ENCODE measurements at regions not wholly inside any gene's neighbourhood (a gene's known extent, or its start where the extent isn't known, plus 50 kb on each side); places are given as distances from the start of the nearest gene placed in this dataset.
A peak's percentile ranks its signal among the peaks of the same experiment; 100 is the strongest.
"Not testable (repeated sequence)": the region's sequence is repeated elsewhere in the genome, so short reads cannot be mapped to it uniquely, and the experiment has no call there.

DNA sequence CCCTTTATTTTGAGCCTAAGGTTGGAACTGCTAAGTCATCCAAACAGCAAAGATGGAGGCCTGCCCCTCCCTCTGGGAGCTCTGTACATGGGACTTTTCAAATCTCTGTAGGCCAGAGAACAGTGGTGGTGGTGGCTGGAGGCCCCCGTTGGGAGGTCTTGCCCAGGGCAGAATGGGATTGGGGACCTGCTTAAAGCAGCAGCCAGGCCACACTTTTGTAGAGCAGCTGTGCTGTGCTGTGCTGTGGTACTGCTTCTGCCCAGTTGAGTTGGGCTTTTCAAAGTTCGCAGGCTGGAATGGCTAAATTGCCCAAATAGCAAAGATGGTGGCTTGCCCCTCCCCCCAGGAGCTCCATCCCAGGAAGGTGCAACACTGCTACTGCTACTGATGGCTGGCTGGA, 147.5 kb upstream of the TACR3 start:
- no peak for DNase-seq

DNA sequence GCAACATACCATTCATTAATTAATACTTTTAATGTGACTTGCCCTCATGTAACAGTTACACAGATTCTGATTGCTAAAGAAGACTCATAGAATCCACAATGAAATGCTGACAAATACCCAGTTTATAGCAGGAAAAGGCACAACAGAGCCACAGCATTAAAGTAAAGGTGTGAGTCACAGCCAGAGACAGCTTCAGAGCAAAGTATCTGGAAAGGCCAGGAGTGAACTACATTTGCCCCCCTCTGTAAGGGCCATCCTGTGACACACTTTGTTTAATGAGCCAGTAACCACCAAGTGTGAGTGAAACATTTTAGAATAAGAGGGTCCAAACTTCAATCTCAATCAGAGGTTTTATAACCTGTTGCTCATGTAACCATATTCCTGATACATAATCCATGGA, 133.8 kb upstream of the TACR3 start:
- DNase-seq = no peak

DNA sequence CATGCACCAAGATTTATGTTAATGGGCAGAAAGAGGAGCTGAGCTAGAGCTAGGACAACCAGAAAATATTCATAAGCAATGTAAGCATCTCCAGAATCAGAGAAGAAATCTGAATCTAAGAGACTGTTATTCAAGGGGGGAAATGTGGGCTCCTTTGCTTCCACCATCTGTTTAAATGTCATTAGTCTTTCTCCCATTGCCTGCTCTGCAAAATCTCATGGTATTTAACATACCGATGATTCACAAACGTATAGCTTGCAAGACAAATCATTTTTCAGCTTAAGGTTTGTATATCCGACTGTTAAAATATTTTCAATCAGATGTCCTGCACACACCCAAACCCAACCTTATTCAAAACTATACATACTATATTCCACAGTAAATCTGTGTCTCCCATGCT, 133.4 kb upstream of the TACR3 start:
- peak in 1 of 58 donors; percentile 5 for DNase-seq

DNA sequence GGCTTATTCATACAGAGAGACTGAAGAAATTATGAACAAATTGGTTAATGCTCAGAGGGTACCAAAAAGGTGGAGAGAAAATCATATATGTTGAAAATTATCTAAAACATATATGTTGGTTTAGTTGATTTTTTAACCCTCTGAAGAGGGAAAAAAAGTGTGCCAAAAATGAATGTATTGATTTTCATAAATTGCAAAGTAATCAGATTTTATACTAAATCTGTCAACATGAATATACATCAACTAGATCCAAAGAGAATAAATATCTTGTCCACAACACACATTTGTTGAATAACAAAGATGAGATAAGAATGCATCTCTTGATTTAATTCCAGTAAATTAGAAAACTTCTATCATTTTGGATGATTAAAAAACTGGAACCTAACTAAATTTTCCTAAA, 125.3 kb upstream of the TACR3 start:
- no peak for DNase-seq

DNA sequence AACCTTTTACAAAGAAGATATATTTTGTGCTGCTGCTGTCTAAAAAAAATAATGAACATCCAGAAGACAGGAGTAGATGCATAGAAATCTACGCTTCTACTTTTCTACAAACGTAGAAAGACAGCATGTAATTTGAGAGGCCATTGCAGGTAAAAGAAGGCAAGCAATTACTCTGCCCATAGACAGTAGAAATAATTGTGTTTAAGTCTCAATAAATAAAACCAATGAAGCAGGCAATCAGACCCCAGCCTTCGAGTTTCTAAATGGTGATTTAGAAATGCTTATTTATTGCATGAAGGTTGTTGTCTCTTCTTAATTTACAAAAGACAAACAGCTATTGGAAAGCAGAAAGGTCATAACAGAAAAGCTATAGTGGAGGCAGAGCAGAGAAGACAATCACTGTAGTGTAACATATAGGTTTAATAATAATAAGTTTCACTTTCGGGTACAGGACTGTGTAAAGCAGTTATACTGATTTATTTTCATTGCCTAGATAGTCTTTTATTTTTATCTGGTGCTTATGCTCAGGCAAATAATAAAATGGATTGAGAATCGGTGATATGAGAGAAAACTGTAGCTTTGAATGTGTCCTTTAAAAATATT, 123.0 kb upstream of the TACR3 start:
- no peak for DNase-seq

DNA sequence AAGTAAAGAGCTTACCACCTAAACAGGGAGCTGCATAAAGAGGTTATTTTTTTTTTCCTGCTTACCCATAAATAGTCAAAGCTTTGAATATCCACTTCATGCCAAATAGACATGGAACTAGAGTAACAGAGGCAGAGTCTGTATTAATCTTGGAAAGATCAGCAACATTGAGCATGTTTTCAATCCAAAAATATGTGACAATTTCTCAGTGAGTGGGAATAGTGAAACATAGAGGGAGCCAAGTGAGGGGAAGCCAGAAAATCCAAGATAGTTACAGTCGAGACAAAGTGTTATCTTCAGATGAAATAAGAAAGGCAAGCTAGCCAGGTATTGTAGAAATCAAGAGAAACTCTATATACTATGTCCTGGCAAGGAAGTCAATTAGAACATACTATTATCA, 122.3 kb upstream of the TACR3 start:
- DNase-seq = no peak

DNA sequence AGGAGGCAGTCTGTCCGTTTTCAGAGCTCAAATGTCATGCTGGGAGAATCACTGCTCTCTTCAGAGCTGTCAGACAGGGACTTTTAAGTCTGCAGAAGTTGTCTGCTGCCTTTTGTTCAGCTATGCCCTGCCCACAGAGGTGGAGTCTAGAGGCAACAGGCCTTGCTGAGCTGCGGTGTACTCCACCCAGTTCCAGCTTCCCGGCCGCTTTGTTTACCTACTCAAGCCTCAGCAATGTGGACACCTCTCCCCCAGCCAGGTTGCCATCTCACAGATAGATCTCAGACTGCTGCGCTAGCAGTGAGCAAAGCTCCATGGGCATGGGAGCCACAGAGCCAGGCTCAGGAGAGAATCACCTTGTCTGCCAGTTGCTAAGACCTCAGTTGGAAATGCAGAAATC, 90.5 kb upstream of the TACR3 start:
- DNase-seq = not testable (repeated sequence)

DNA sequence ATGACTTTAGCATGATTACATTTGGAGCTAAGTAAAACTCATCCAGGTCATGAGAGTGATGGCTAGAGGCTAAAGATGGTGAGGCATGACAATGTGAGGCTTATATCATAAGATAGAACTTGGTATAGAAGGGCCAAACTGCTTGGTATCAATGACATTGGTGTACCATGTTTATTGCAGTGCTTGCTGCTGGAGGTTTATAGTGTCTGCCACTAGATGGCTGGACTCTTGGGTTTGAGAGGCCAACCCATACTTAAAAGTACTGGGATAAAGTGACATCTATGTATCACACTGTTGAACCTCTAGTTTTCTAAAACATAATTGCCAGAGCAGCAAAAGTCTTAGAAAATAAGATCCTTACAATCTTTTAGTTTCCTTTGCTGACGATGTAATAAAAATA, 83.0 kb upstream of the TACR3 start:
- DNase-seq = no peak

DNA sequence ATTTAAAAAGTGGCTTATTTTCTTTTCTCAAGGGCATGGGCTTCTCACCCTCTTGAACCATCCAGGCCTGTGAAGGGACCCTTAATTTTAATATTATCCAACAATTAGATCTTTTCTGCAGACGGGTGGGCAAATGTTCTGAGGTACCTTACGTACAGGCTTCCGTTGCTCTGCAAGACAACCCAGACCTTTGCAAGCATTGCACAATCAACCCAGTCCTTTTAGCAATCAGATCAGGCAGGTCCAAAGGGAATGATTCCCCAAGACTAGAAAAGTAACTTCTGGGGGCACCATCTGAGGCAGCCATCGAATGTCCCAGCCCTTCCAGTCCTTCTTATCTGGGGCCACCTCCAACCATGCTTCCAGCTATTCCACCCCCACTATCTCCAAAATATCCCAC, 67.3 kb upstream of the TACR3 start:
- no peak for DNase-seq

DNA sequence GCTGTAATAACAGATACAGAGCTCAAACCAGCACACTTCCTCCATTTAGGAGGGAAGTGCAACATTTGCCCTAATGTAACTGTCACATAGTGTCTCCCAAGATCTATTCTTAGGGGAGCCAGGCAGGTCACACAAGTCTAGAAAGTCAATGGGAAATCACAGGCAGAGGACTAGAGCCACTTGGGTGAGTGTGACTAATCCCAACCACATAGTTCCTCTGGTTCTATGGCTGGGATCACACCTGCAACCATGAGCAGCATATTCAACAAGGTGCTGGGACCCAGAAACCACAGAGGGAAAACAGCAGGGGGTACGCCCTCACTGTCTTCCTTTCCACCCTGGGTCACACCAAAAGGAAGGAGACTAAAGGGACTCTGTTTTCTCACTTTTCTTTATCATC, 66.8 kb upstream of the TACR3 start:
- no peak for DNase-seq

DNA sequence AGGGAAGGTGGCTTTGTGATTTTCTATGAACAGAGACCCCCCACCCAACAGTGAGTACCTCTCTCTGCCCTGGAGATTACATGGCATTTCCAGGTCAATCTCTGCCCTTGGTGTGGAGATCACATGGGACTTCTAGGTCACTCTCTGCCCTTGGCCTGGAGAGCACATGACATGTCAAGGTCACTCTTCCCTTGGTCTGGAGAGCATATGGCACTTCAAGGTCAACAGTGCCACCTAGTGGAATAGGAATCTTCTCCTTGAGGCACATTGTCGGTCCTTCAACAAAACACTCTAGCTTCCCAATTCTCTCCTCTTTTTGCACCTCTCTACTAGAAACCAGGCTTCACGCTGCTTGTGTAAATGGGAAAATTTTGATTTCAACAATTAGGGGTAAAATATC, 66.2 kb upstream of the TACR3 start:
- DNase-seq = peak in 1 of 58 donors; percentile 1

DNA sequence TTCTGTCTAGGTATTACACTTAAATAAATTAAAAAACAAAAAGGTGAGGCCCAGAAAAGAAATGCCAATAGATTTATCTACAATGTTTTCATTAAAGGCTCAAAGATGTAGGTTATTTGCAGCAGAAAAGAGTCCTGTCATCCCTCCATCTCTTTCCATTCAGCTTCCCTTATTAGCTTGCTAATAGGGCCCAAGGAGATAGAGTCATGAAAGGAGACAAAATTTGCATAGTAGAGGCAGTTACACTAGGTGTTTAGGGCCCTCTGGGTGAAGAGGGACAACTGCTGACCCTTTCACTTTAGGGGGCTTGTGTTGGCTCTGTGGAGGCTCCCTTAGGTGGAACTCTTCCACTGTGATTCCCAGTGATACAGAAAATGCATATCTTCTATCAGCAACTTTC, 58.4 kb upstream of the TACR3 start:
- no peak for DNase-seq

DNA sequence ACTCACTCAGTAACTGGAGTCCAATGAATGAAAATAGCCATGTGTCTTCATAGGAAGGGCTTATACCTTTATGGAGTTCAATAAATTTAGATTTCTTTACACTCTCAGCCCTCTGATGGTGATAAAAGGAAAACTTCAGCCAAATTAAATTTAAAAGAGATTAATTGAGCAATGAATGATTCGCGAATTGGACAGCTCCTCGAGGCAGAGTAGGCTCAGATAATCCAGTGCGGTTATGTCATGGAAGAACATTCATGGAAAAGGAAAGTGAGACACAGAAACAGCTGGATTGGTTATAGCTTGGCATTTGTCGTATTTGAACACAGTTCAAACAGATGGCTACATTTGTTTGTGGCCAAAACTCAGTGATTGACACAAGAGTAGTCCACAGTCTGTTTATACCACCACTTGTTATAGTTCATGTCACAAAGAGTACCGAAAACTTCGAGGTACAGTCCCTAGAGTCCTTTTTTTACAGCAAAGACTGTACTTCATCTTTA, 54.6 kb upstream of the TACR3 start:
- DNase-seq = no peak

DNA sequence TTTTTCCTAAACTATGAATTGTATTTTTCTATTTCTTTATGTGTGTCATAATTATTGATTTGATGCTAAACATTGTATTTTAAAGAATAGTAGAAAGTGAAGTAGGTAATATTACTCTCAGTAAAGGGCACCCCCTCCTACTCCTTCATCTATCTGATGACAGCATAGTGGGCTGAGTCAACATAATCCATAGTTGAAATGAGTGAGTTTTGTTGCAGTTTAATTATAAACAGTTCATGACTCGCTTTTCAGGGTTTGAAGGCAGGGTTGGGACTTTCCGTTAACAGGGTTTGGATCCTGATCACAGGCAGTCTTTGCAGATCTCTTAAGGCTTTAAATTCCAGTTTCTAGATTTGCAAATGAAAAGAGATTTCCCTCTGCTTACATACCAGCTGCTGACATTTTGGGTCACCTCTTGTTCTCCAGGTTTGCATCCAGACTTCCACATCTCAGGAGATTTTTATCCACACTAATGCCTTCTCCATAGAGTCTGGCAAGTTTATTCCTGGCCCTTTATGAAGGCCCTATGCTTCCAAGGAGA, 54.0 kb upstream of the TACR3 start:
- no peak for DNase-seq
